ENCODE measurements at regions not wholly inside any gene's neighbourhood (a gene's known extent, or its start where the extent isn't known, plus 50 kb on each side); places are given as distances from the start of the nearest gene placed in this dataset.

DNA sequence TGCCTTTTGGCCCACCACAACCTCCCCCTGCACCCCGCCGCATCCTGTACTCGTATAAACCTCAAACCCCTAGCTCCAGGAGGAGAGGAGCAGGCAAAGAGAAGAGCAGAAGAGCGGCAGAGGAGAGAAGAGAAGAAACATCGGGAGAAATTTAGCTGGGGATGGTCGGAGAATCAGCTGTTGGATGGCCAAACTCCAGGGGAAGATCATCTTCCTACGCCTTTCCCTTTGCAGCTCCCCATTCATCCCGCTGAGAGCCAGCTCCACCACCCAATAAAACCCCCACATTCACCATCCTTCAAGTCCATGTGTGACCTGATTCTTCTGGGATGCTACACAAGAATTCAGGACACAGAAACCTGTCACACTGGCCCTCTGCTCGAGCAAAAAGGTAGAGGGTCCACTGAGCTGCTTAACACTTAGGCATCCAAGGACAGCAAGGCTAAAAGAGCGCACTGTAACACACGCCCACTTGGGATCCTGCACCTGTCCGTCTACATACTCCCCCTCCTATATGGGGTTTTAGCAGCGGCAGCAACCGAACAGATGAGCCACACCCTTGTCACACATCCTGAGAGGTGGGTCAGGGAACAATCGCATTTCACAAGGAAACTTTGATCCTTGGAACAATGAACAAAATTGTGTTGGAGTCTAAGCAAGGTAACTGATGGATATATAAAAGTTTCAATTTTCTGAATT lies 51.6 kb upstream of the MIR17HG start:
- no peak for DNase-seq

DNA sequence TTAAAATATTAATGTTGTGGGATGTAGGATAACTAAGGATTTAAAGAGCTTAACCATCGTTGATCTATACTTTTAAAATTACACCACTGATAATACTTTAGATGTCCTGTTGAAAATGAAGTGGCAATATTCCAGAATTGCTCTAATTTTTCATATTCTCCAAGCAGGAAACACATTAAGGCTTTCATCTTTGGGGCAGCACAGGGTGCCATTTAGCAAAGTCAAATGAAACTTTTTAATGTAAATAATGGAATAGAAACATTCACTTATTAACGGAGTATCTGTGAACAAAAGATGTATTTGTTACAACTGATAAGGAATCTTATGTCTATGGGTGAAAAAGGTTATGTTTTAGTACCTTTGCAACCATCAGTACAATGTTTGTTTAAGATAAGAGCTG lies 50.0 kb upstream of the MIR17HG start:
- DNase-seq = no peak

Data from activated T-cell treated with anti-CD3 and anti-CD28 coated beads for 4 hours (primary cell).